Adrenal gland (tissue), 5 donors: ENCODE measurements at regions not wholly inside any gene's neighbourhood (a gene's known extent, or its start where the extent isn't known, plus 50 kb on each side); places are given as distances from the start of the nearest gene placed in this dataset.

ENCODE experiments used
- CTCF ChIP-seq, 6 experiments: fragments of 450-650 bp in 4 of 6; fragments of 200-600 bp in 2 of 6; sonication (generic) in 1 of 6; IDR thresholded peaks; 1 replicate in 5 of 6; 2 replicates in 1 of 6; pipeline versions ENCODE4 v1.5.1 to v1.8.0; 2016 to 2021; ENCODE audit warnings: antibody characterized with exemption in 6 of 6, mild to moderate bottlenecking in 2 of 6, moderate library complexity in 1 of 6
- POLR2A ChIP-seq, 2 donors: fragments of 450-650 bp; IDR thresholded peaks; one replicate each; pipeline ENCODE4 v1.6.1; 2017; ENCODE audit warnings: antibody characterized with exemption in 2 of 2, mild to moderate bottlenecking in 2 of 2, moderate library complexity in 1 of 2
- donor health status: DM: no; HTN: no; CAD: no.

- TF ChIP-seq CTCF (IDR thresholded peaks at IDR 0.05) (no peak), POLR2A (IDR thresholded peaks at IDR 0.05) (no peak)
Observed at GRCh38 chr13:99835442-99835841, 136.1 kb downstream of the ZIC5 start.
